T47D (cell line): ENCODE measurements at regions not wholly inside any gene's neighbourhood (a gene's known extent, or its start where the extent isn't known, plus 50 kb on each side); places are given as distances from the start of the nearest gene placed in this dataset.

Source experiments
- DNase-seq, 2 experiments: peaks; one replicate each; pipeline versions ENCODE4 v3.0.0 to v3.0.0-alpha.2; 2011 to 2012; ENCODE audit warnings: low read depth in 1 of 2, low spot score in 1 of 2
- JUND ChIP-seq: IDR thresholded peaks from 2 replicates; pipeline ENCODE4 v1.6.1; 2012; ENCODE audit warnings: low read depth
- in situ Hi-C: cut with HindIII; loops from 2 replicates; pipeline ENCODE4 v1.10.0; 2016; ENCODE audit warnings: low sequenced_read_pairs, low pct_unique_long_range_greater_than_20kb

DNA sequence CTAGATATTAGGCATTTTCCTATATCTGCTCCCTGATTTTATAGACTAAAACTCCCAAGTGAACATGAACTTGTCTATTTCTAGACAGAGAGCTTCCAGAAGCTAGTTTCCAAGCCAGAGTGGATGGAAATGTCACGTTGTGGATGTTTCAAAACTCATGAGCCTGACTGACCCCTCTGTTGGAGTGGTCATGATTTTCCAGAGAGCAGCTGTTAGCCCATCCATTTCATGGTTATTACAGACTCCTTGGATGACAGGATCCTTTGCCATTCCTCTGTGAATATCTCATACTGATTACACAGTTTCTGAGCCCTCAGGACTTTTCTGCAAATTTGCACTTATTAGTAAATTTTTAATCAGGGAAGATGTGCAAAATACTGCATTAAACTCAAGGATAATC, 76.8 kb upstream of the ATF3 start:
- TF ChIP-seq JUND = no peak
- in situ Hi-C loops = no loop called here

DNA sequence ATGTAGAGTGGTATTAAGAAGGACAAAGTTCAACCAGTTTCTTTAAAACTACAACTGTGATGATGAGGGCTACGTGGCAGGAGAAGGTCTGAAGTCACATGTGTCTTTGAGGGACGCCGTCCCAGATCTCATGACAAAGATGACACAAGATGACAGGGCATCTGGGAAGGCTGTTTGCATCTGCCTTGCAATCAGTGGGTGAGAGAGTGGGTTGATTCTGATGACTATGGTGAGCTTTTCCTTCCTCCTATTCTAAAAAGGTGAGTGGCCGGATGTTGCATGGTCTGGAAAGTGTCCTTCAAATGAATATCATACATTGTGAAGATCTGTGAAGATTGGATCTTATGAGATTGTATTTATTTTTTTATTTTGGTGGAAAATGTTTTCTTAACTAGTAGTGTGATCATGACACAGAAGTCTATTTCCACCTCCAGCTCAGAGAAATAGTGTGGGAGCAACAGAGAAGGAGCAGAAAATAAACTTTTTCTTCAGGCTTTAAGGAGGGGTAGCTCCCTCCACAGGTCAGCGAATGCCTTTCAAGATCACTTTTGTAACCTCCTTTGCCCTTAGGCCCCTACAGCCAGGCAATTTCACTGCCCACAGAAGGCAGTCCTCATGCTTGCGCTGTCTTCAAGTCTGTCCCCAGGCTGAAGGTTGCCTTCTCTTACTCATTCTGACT, 76.0 kb upstream of the ATF3 start:
- in situ Hi-C loops = no loop called here
- no peak for TF ChIP-seq JUND
- no peak for DNase-seq

More for the DNA sequence above, 76.8 kb upstream of the ATF3 start:
- no peak for DNase-seq

DNA sequence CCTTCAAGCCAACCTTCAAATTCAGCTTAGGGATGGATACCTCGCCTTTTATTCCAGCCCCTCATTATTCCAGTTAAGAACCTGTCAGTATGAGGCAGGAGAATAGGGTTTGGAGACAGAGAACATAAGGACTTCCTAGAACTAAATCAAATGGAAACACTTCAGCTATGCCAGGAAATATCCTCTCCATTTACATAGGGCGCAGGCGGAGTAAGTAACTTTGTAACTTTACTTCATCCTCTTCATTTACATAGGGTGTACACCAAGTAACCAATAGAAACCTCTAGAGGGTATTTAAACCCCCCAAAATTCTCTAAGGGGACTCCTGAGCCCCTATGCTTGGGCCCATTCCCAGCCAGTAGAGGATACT, 75.4 kb upstream of the ATF3 start:
- no peak for DNase-seq
- TF ChIP-seq JUND = no peak
- in situ Hi-C loops = no loop called here

DNA sequence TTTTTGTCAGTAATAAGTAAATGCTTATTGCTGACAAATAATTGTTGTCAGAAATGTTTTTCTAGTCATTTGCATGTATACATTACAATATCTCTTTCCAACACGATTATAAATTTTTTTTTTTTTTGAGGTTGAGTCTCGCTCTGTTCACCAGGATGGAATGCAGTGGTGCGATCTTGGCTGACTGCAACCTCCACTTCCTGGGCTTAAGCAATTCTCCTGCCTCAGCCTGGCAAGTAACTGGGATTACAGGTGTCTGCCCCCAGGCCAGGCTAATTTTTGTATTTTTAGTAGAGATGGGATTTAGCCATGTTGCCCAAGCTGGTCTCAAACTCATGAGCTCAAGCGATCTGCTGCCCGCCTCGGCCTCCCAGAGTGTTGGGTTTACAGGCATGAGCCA, 72.0 kb upstream of the ATF3 start:
- DNase-seq = no peak
- no peak for TF ChIP-seq JUND
- in situ Hi-C loops = no loop called here

DNA sequence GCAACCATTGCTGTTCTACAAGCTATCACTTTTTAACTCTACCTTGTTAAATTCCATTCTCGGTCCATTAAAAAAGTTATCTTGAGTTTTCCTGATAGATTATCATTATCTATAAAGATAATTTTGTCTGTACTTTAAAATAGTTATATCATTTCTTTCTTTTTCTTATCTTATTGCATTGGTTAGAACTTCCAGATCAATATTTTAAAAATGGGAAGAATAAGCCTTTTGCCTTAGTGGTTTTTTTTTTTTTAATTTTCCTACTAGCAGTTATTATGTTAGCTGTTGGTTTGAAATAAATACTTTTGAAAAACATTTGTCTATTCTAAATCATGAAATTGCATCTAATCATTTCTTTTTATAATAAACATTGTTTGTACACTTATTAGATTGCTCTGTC, 71.0 kb upstream of the ATF3 start:
- DNase-seq = no peak
- TF ChIP-seq JUND = no peak
- in situ Hi-C loops = no loop called here

DNA sequence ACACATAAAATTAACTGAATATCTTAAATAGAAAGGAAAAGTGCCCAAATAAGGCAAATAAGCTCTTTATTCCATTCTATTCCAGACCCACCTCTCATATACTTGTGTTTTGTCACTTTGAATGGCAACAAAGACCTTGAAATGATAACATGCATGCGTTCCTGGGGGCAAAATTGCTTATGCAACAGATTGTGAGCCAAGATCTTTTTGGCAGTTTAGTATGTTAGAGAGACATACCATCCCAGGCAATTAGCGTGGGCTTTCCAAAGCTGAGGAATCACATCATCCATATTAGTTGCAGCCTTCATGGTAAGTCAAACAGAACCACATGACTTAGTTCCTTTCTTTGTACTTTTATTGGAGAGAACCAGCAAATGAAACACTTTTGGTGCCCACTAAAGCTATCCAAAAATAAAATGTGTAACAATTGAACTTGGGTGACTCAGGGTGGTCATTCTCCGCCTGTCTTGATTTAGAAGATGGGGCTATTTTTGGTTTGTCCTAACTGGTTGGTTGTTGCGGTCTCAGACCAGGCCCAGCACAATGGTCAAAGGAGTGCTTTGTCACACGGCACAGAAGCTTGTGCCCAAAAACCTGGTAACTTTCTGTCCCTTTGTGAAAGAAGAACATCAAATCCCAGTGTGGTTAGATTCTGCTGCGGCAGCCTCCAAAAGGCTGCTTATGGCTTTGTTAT, 68.7 kb upstream of the ATF3 start:
- no peak for TF ChIP-seq JUND
- in situ Hi-C loops = no loop called here
- no peak for DNase-seq

DNA sequence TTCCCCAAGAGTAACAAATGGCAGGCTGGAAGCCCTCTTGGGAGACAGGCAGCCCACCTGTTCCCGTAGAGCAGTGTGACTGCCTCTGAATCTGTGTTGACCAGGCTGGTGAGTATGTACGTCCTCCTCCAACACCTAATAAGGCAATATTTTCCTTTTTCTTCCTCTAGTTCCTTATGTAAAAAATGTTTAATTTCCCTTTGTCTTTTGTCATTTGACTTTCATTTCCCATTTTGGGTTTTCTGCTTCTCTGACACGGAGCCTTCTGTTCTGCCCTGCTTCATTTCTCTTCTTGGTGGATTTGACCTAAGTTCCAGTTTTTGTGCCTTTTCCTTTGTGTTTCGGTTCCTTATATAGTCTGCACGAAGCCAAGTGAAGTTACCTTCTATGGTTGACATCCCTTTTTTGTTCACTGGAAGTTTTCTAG, 65.8 kb upstream of the ATF3 start:
- no peak for TF ChIP-seq JUND
- no peak for DNase-seq
- in situ Hi-C loops = no loop called here

DNA sequence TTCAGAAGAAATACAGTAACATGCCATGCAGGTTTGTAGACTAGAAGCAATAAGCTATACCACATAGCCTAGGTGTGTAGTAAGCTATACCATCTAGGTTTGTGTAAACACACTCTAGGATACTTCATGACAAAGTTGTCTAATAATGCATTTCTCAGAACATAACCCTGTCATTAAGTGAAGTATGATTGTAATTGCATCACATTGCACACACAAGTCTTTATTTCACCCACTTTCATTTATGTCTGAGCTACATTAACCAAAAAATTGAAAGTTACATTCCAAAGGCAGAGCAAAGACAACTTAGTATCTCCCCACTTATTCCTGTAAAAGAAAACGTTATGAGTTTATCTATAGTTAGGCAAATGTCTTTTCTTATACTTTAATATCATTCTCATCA, 64.5 kb upstream of the ATF3 start:
- DNase-seq = no peak
- no peak for TF ChIP-seq JUND
- in situ Hi-C loops = no loop called here

DNA sequence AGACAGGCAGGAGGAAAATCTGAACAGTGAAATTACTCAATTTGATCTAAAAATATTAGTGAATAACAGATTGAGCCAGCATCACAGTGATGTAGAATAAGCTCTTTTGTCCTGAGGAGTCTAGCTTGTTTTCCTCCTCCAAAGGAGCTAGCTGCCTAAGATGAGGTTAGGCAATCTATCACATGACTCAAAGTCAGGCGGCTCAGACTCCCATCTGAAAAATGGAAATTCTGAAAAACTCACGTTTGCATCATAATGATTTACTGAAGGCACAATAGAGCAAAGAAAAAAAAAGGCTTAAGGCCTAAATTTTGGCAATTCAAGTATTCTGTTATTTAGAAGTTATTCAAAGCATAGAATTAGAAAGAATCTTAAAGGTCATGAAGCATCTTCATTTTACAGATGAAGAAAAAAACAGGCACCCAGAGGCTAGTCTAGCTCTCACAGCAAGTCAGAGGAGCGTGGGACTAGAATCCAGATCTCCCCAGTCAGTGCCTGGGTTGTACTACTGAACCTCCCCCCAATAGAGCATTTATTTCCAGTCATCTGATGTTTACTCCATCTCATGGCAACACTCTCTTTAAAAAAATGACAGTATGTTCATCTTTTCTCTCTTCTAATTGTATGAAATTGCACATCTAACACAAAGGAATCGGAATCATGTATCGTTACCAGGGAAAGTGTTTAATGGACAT, 62.5 kb upstream of the ATF3 start:
- no peak for TF ChIP-seq JUND
- in situ Hi-C loops = no loop called here
- DNase-seq = no peak

DNA sequence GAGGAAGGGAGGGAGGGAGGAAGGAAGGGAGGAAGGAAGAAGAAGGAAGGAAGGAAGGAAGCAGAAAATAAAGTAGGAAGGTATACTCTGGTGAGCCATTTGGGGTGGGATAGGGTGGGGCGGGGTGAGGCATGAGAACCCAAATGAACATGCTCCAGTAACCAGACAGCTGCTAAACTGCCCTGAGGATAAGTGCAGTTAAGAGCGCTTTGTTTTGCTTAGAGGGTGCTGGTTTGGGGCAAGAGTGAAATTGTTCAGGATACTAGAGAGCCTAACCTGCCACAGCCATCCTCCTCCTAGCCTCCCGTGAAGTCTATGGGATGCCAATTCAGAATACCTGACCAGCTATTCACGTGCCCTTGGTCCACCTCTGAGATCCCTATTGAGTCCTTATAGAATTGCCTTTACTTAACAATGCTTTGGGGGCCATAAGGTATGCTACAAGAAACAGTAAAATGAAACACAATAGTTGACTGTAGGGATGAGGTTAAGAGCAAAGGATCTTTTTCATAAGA, 59.0 kb upstream of the ATF3 start:
- no peak for DNase-seq
- in situ Hi-C loops = no loop called here
- no peak for TF ChIP-seq JUND

DNA sequence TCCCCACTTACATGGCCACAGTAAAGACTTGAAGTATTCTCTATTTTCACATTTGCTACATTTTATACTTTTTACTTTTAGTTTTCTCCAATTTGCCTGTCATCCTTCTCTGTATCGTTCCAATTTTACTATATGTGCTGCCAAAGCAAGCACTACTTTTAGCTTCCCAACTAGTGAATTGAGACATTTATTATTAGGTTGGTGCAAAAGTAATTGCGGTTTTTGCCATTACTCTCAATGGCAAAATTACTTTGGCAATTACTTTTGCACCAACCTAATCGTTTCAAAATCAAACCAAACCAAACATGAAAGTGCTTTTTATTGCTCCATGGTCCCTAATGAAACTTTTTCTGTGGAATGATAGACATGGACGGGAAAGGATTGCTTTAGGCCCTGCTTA, 56.6 kb upstream of the ATF3 start:
- DNase-seq = no peak
- TF ChIP-seq JUND = no peak
- in situ Hi-C loops = no loop called here

DNA sequence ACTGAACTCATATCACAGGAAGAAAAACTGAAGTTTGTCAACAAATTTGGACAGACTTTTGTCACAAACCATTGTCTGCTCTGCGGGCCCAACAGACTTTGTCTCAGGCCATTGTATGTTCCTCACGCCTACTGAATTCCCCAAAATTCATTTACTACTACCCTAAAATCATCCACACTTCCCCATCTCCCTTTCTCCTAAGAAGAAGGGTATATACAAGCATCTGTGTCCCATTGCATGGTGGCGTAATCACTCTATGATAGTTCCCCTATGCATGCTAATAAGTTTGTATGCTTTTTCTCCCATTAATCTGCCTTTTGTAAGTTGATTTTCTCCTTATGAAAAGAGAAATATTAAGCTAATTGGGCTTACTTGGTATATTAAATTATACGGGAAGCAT, 54.9 kb upstream of the ATF3 start:
- no peak for TF ChIP-seq JUND
- DNase-seq = no peak
- in situ Hi-C loops = no loop called here

DNA sequence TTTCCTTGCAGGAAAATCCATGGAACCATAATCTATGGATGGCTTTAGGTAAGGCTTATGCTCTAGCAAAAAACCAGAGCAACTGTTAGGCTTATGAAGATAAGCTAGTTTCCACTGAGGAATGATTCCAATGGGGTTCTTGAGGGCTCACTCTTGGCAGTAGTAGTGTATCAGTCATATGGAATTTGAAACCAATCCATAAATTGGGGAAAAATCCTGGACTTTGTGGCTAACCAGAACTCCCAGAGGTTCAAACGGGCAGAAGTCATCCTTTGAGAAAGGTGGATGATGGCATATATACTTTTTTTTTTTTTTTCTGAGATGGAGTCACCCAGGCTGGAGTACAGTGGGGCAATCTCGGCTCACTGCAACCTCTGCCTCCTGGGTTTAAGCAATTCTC, 54.2 kb upstream of the ATF3 start:
- DNase-seq = no peak
- no peak for TF ChIP-seq JUND
- in situ Hi-C loops = no loop called here
